ENCODE measurements at regions not wholly inside any gene's neighbourhood (a gene's known extent, or its start where the extent isn't known, plus 50 kb on each side); places are given as distances from the start of the nearest gene placed in this dataset.

DNA sequence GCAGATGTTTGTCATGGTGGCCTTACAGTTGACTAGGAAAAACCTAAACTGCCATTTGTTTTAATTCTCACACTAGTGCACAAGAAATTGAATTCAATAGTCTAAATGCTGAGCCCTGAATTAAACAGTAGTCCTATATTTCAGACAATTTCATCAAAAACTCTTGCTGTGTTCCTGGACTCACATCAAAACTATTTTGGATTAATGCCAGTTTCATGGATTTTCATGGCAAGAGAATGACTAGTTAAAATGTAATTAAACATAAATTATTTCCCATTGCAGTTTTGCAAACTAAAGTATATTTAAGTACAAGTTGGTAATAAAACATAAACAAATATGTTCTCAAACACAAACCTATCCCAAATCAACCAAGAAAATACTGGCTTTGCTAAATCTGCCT lies 468.0 kb upstream of the PRICKLE1 start:
- TF ChIP-seq, protein P1, sequence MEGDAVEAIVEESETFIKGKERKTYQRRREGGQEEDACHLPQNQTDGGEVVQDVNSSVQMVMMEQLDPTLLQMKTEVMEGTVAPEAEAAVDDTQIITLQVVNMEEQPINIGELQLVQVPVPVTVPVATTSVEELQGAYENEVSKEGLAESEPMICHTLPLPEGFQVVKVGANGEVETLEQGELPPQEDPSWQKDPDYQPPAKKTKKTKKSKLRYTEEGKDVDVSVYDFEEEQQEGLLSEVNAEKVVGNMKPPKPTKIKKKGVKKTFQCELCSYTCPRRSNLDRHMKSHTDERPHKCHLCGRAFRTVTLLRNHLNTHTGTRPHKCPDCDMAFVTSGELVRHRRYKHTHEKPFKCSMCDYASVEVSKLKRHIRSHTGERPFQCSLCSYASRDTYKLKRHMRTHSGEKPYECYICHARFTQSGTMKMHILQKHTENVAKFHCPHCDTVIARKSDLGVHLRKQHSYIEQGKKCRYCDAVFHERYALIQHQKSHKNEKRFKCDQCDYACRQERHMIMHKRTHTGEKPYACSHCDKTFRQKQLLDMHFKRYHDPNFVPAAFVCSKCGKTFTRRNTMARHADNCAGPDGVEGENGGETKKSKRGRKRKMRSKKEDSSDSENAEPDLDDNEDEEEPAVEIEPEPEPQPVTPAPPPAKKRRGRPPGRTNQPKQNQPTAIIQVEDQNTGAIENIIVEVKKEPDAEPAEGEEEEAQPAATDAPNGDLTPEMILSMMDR (conservative IDR thresholded peaks at IDR 0.05 in 1 of 2, IDR thresholded peaks at IDR 0.05 in 1 of 2; ENCODE audit: low read depth in 1 of 2, low read length in 2 of 2): no peak
- no peak for TF ChIP-seq EZH2 (IDR thresholded peaks at IDR 0.05; ENCODE audit: low read length, missing control alignments)

All from fibroblast of lung (primary cell).